Astrocyte of the spinal cord (primary cell): ENCODE measurements at regions not wholly inside any gene's neighbourhood (a gene's known extent, or its start where the extent isn't known, plus 50 kb on each side); places are given as distances from the start of the nearest gene placed in this dataset.

ENCODE experiments used
- DNase-seq: peaks from one replicate; pipeline ENCODE4 v3.0.0; 2011; ENCODE audit warnings: low read depth, low spot score
- H3K4me3 ChIP-seq: 2 replicates; pipeline ENCODE4 v1.5.1; 2011; ENCODE audit warnings: low read depth, mild to moderate bottlenecking, low read length, moderate library complexity
- CTCF ChIP-seq: IDR thresholded peaks from 2 replicates; pipeline ENCODE4 v1.5.1; 2012; ENCODE audit warnings: low read depth, mild to moderate bottlenecking, low read length, inconsistent platforms
- in situ Hi-C: cut with HindIII; loops from 2 replicates; pipeline ENCODE4 v1.10.0; 2017; ENCODE audit warnings: low sequenced_read_pairs

GRCh38 chr14:59096303-59096702 is 92.2 kb upstream of the DAAM1 start:
- in situ Hi-C loops = no loop called here
- no peak for DNase-seq
- TF ChIP-seq CTCF = no peak
- no peak overlapping the region for H3K4me3 ChIP-seq

GRCh38 chr14:59097681-59098080 is 90.8 kb upstream of the DAAM1 start:
- no peak overlapping the region for H3K4me3 ChIP-seq
- TF ChIP-seq CTCF = no peak
- in situ Hi-C loops = no loop called here
- DNase-seq = no peak

GRCh38 chr14:59098377-59098776 is 90.1 kb upstream of the DAAM1 start:
- DNase-seq = peak; percentile 78
- in situ Hi-C loops = no loop called here
- no peak overlapping the region for H3K4me3 ChIP-seq
- TF ChIP-seq CTCF = no peak

- DNase-seq = no peak
- H3K4me3 ChIP-seq = no peak overlapping the region
- no peak for TF ChIP-seq CTCF
- in situ Hi-C loops = no loop called here
Observed at GRCh38 chr14:59100205-59100604, 88.3 kb upstream of the DAAM1 start.

- in situ Hi-C loops = no loop called here
- DNase-seq = peak; percentile 39
- H3K4me3 ChIP-seq = no peak overlapping the region
- no peak for TF ChIP-seq CTCF
Observed at GRCh38 chr14:59101476-59101875, 87.0 kb upstream of the DAAM1 start.

- H3K4me3 ChIP-seq = no peak overlapping the region
- no peak for TF ChIP-seq CTCF
- DNase-seq = peak; percentile 61
- in situ Hi-C loops = no loop called here
Observed at GRCh38 chr14:59103396-59103795, 85.1 kb upstream of the DAAM1 start.

- no peak for DNase-seq
- in situ Hi-C loops = no loop called here
- H3K4me3 ChIP-seq = no peak overlapping the region
- no peak for TF ChIP-seq CTCF
Observed at GRCh38 chr14:59107819-59108218, 80.6 kb upstream of the DAAM1 start.
